ENCODE measurements at regions not wholly inside any gene's neighbourhood (a gene's known extent, or its start where the extent isn't known, plus 50 kb on each side); places are given as distances from the start of the nearest gene placed in this dataset.

DNA sequence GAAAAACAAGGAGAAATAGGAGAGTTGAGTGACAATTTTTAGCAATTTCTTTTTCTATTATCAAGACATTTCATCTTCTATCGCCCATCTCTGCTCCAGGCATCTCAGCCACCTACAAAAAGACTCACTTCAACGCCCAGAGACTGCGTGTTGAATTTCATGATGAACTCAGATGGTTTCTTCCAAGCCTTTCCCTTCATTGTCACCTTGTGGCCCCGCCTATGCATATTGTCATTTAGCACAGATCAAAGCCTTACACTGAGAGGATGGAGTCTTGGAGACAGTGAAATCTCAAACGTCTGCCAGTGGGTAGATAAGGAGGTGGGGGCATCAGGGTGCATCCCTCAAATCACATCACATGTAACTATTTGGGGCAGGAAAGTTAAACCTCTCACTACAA is 319.4 kb downstream of the SIPA1L2 start:
- Mint-ChIP-seq H3K4me1 (ENCODE audit: low read depth) (no peaks in the 10 kb centered on the region), H3K36me3 (ENCODE audit: low read depth) (peaks cover 3% of the 10 kb centered on the region), H3K27me3 (ENCODE audit: low read depth) (peaks cover 11% of the 10 kb centered on the region), H3K4me3 (no peak overlapping the region), H3K9me3 (peaks cover 15% of the 10 kb centered on the region), H3K27ac (no peak overlapping the region)
- CTCF ChIA-PET = no interaction called here
- DNase-seq = no peak
- intact Hi-C loops (cut with micrococcal nuclease) = no loop called here

DNA sequence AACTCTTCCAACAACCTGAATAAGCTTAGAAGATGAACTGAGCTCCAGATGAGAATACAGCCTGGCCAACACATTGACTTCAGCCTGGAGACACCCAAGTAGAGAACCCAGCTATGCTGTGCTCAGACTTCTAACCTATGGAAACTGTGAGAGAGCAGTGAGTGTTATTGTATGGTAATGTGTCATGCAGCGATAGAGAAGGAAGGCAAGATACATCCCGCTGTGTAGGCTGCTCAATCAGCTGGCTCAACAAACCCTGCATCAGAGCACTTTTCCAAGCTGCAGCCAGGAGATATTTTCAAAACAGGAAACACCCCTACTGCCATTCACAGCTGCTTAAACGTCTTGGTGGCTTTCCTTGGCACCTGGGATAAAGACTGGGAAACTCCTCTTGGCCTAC is 321.3 kb downstream of the SIPA1L2 start:
- CTCF ChIA-PET = interaction anchor here (1.0 kb wide), 1 partner anchor 27 kb away, joined by 3 read pairs; no protein-coding TSS in a partner anchor
- H3K4me3 Mint-ChIP-seq = no peak overlapping the region
- DNase-seq = no peak
- no peaks in the 10 kb centered on the region for H3K4me1 Mint-ChIP-seq (ENCODE audit: low read depth)
- peaks cover 3% of the 10 kb centered on the region for H3K36me3 Mint-ChIP-seq (ENCODE audit: low read depth)
- no peak overlapping the region for H3K27ac Mint-ChIP-seq
- H3K27me3 Mint-ChIP-seq (ENCODE audit: low read depth) = peaks cover 18% of the 10 kb centered on the region
- intact Hi-C loops (cut with micrococcal nuclease) = no loop called here
- peaks cover 12% of the 10 kb centered on the region for H3K9me3 Mint-ChIP-seq

DNA sequence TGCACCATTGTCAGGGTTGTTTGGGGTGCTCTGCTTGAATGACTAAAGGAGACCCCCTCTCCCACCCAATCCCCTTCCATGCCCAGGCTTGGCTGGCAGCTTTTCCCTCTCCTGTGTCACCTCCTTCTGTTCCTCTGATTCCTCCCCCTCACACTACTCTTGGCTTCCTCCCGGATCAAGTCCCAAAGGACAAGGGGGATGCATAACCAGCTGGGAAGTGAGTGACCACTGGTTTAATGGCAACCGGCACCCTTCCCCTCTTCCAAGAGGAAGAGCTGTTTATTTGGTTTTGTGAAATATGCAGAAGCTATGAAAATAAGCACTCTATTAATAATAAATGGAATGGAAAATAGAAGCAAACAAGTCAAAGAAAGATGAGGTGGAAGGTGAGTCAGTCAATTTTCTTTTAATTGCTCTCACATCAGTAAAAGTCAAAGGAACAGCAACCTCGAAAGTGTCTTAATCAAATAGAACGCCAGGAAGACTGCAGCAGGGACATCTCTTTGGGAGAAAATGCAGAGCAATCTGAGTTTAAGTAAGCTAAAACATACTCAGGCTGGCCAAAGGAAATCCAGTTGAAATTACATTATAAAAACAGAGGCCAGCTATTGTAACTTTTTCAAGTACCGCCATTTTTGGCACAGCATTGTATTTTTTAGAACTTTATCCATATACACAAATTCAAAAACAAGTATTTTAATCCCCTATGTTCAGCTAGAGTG is 322.5 kb downstream of the SIPA1L2 start:
- peaks cover 18% of the 10 kb centered on the region for H3K27me3 Mint-ChIP-seq (ENCODE audit: low read depth)
- peaks cover 2% of the 10 kb centered on the region for H3K9me3 Mint-ChIP-seq
- no peak overlapping the region for H3K27ac Mint-ChIP-seq
- intact Hi-C loops (cut with micrococcal nuclease) = no loop called here
- CTCF ChIA-PET = interaction anchor here (0.6 to 1.0 kb wide), 4 partner anchors 22 to 60 kb away, joined by 3 to 5 read pairs (median 4); no protein-coding TSS in a partner anchor
- H3K36me3 Mint-ChIP-seq (ENCODE audit: low read depth) = no peaks in the 10 kb centered on the region
- H3K4me1 Mint-ChIP-seq (ENCODE audit: low read depth) = no peaks in the 10 kb centered on the region
- no peak overlapping the region for H3K4me3 Mint-ChIP-seq
- DNase-seq = no peak

DNA sequence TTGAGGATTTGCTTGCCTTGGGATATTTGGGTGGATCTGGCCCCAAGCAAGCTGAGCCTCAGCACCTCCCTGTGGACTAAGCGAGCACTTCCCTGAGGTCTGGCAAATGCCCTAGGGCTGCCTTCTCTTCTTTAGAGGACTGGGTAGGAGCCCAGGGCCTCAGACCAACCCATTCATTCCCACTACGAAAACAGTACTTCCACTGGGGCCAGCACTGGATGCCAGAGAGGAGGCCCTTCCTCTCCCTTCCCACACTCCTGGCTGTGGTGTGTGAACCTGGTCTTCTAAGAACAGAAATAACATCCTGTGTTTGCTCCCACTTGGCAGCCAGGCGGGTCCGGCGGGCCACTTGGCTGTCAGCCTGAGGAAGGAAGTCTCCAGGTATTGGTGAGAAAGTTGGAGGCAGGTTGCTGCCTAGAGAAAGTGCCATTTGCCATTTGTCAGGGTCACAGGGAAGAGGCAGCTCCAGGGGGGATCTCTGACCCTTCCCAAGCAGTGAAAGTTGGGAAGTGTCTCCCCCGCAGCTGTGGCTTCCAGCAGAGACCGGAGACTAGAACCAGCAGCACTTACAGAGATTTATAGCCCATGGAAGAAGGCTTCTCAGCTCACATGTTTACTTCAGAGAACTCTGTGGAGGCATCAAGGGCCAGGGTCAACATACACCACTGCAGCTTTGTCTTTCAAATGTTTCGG is 323.5 kb downstream of the SIPA1L2 start:
- DNase-seq = no peak
- Mint-ChIP-seq H3K9me3 (no peaks in the 10 kb centered on the region), H3K27ac (no peak overlapping the region), H3K36me3 (ENCODE audit: low read depth) (no peaks in the 10 kb centered on the region), H3K4me1 (ENCODE audit: low read depth) (no peaks in the 10 kb centered on the region), H3K27me3 (ENCODE audit: low read depth) (peaks cover 18% of the 10 kb centered on the region), H3K4me3 (no peak overlapping the region)
- intact Hi-C loops (cut with micrococcal nuclease) = no loop called here
- CTCF ChIA-PET = interaction anchor here (0.6 to 0.7 kb wide), 2 partner anchors 46 to 321 kb away, joined by 3 read pairs; no protein-coding TSS in a partner anchor

DNA sequence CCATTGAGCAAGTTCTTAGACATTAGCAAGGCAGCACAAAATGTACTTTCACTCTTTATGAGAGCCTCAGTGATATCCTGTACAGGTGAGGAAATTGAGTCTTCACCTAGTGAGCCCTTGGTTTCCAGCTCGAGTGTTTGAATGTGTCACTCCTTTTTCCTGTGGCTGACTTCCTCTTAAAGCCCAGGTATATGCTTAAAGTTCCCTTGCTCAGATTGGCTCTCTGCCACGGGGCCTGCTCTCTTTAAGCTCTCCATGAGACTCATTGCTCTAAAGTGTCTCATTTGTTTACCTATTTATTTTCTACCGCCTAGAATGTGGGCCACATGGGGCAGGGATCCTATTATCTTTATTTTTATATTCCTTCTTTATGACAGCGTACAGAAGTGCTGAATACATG is 324.9 kb downstream of the SIPA1L2 start:
- intact Hi-C loops (cut with micrococcal nuclease) = no loop called here
- Mint-ChIP-seq H3K27me3 (ENCODE audit: low read depth) (peaks cover 17% of the 10 kb centered on the region), H3K4me1 (ENCODE audit: low read depth) (no peaks in the 10 kb centered on the region), H3K4me3 (no peak overlapping the region), H3K9me3 (no peaks in the 10 kb centered on the region), H3K27ac (no peak overlapping the region), H3K36me3 (ENCODE audit: low read depth) (no peaks in the 10 kb centered on the region)
- DNase-seq = no peak
- CTCF ChIA-PET = no interaction called here

DNA sequence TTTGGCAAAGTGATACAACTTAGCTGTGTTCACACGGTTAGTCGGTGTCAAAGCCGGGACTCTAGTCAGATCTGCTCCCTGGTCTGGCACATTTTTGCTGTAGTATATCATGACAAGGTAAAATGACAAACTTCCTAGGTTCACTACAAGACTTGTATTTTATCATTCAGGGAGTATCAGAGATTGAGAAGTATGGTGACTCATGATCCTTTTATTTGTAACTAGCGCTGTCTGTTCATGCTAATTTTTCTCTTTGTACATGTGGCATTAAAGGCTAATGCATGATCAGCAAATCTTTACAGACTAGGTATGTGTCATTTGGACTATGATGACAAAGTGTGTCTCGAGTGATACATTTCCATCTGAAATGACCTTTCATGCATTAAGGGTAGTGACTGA is 326.7 kb downstream of the SIPA1L2 start:
- H3K27ac Mint-ChIP-seq = no peak overlapping the region
- no peaks in the 10 kb centered on the region for H3K9me3 Mint-ChIP-seq
- CTCF ChIA-PET = interaction anchor here (1.3 kb wide), 1 partner anchor 16 kb away, joined by 3 read pairs; no protein-coding TSS in a partner anchor
- intact Hi-C loops (cut with micrococcal nuclease) = no loop called here
- DNase-seq = no peak
- H3K27me3 Mint-ChIP-seq (ENCODE audit: low read depth) = peaks cover 17% of the 10 kb centered on the region
- H3K4me3 Mint-ChIP-seq = no peak overlapping the region
- no peaks in the 10 kb centered on the region for H3K36me3 Mint-ChIP-seq (ENCODE audit: low read depth)
- H3K4me1 Mint-ChIP-seq (ENCODE audit: low read depth) = no peaks in the 10 kb centered on the region

DNA sequence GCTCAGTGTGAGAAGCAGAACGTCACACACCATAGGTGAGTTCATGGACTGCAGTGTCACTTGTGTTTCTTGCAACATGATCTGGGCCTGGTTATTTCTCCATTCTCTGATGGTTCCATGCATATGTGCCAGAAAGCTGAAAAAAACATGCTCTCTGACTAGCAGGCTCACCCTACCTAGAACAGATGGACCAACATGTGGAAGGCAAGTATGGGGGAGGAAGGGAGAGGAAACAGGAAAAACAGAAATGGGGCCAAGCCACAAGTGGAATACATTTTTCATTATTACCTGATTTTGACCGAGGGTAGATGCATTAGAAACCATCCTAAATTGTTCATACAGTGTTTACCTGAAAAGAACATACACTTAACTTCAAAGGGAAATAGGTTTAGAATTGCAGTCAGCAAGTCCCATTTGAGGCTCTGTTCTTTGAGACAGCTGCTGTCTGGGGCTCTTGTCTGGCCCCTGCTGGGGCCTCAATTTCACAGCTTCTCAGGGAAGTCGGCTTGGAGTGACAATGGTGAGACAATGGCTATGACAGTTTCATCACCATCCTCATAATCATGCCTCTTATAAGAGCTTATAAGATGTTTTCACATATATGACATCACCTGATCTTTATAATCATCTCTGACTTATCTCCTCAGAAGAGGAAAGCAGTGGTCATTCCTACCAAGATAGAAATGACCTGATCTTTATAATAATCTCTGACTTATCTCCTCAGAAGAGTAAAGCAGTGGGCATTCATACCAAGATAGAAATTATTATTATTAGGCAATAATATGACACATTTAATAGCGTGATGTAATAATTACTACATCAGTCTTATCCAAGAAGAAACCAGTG is 327.3 kb downstream of the SIPA1L2 start:
- H3K4me3 Mint-ChIP-seq = no peak overlapping the region
- peaks cover 17% of the 10 kb centered on the region for H3K27me3 Mint-ChIP-seq (ENCODE audit: low read depth)
- CTCF ChIA-PET = interaction anchor here (1.3 kb wide), 1 partner anchor 16 kb away, joined by 3 read pairs; no protein-coding TSS in a partner anchor
- no peaks in the 10 kb centered on the region for H3K4me1 Mint-ChIP-seq (ENCODE audit: low read depth)
- H3K9me3 Mint-ChIP-seq = no peaks in the 10 kb centered on the region
- no peaks in the 10 kb centered on the region for H3K36me3 Mint-ChIP-seq (ENCODE audit: low read depth)
- intact Hi-C loops (cut with micrococcal nuclease) = no loop called here
- no peak for DNase-seq
- no peak overlapping the region for H3K27ac Mint-ChIP-seq

DNA sequence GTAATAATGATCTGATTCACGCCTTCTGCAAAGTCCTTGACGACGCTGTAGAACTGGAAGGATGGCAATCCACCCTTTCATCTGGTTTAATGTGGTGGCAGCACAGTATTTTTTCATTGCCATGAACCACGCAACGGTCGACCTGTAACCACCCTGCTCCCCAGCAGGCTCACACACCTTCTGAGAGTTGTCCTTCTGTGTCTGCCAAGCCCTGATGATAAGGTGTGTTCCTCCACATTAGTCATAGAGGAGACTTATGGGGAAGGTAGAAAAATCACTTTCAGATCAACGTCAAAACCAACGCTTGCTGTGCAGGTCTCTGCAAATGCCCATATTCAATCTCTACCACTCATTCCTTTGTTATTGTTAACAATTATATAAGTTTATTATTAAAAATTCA is 328.7 kb downstream of the SIPA1L2 start:
- no peak overlapping the region for H3K4me3 Mint-ChIP-seq
- CTCF ChIA-PET = no interaction called here
- no peak overlapping the region for H3K27ac Mint-ChIP-seq
- no peak for DNase-seq
- no peaks in the 10 kb centered on the region for H3K4me1 Mint-ChIP-seq (ENCODE audit: low read depth)
- H3K36me3 Mint-ChIP-seq (ENCODE audit: low read depth) = no peaks in the 10 kb centered on the region
- intact Hi-C loops (cut with micrococcal nuclease) = no loop called here
- no peaks in the 10 kb centered on the region for H3K9me3 Mint-ChIP-seq
- peaks cover 16% of the 10 kb centered on the region for H3K27me3 Mint-ChIP-seq (ENCODE audit: low read depth)

DNA sequence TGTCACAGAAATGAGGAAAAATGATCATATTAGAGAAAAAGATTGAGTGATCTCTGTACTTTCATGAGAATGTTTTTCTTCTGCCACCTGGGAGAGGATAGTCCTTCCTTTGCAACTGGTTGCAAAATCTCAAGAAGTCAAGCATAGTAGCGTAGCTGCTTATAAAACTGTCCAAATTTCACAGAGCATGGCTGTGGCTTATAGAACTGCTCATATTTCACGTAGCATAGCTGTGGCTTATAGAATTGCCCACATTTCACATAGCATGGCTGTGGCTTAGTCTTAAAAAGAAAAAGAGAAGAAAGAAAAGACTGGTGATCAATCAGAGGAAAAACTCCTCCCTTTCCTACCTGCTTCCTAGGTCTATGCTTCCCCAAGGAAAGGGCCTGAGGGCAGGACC is 329.5 kb downstream of the SIPA1L2 start:
- intact Hi-C loops (cut with micrococcal nuclease) = no loop called here
- H3K4me1 Mint-ChIP-seq (ENCODE audit: low read depth) = no peaks in the 10 kb centered on the region
- no peak overlapping the region for H3K4me3 Mint-ChIP-seq
- DNase-seq = no peak
- CTCF ChIA-PET = interaction anchor here (0.7 kb wide), 1 partner anchor 273 kb away, joined by 3 read pairs; no protein-coding TSS in a partner anchor
- no peaks in the 10 kb centered on the region for H3K9me3 Mint-ChIP-seq
- peaks cover 14% of the 10 kb centered on the region for H3K27me3 Mint-ChIP-seq (ENCODE audit: low read depth)
- H3K36me3 Mint-ChIP-seq (ENCODE audit: low read depth) = no peaks in the 10 kb centered on the region
- no peak overlapping the region for H3K27ac Mint-ChIP-seq

DNA sequence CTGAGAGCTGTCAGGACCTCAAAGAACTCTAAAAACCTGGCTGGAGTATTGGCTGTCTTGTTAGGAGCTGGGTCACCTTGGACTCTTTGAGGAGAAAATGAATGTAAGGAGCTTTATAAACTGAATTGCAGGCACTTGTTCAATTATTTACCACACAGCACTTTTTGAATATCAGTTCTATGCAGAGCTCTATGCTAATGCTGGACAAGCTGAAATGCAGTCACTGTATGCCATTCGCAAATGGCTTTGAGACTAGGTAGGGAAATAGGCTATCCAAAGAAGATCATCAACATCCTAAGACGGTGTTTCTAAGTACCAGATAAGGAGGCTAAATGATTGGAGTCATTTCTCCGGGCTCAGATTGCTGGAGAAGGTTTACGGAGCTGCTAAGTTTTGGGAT is 333.5 kb downstream of the SIPA1L2 start:
- Mint-ChIP-seq H3K4me3 (no peak overlapping the region), H3K27ac (no peak overlapping the region), H3K9me3 (no peaks in the 10 kb centered on the region), H3K27me3 (ENCODE audit: low read depth) (peaks cover 12% of the 10 kb centered on the region), H3K4me1 (ENCODE audit: low read depth) (no peaks in the 10 kb centered on the region), H3K36me3 (ENCODE audit: low read depth) (no peaks in the 10 kb centered on the region)
- CTCF ChIA-PET = no interaction called here
- intact Hi-C loops (cut with micrococcal nuclease) = no loop called here
- DNase-seq = no peak

DNA sequence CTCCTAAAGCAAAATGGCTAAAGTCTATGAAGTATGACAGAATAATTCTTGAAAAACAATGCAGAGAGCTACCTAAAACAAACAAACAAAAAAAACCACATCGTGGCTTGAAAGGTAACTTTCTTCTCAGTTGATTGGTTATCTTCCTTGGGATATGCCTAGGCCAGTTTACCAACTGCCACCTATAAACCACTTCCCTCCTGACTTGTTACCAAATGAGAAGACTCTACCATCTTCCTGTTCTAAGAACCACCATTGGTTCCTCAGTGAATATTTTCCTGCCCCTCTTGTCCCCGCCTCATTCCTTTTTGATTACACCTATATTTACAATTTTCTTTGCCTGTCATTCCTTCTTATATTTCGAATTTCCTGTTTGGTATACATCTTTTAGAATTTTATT is 336.6 kb downstream of the SIPA1L2 start:
- Mint-ChIP-seq H3K9me3 (no peaks in the 10 kb centered on the region), H3K36me3 (ENCODE audit: low read depth) (no peaks in the 10 kb centered on the region), H3K4me1 (ENCODE audit: low read depth) (no peaks in the 10 kb centered on the region), H3K4me3 (no peak overlapping the region), H3K27ac (no peak overlapping the region), H3K27me3 (ENCODE audit: low read depth) (peaks cover 9% of the 10 kb centered on the region)
- CTCF ChIA-PET = no interaction called here
- intact Hi-C loops (cut with micrococcal nuclease) = no loop called here
- DNase-seq = no peak

DNA sequence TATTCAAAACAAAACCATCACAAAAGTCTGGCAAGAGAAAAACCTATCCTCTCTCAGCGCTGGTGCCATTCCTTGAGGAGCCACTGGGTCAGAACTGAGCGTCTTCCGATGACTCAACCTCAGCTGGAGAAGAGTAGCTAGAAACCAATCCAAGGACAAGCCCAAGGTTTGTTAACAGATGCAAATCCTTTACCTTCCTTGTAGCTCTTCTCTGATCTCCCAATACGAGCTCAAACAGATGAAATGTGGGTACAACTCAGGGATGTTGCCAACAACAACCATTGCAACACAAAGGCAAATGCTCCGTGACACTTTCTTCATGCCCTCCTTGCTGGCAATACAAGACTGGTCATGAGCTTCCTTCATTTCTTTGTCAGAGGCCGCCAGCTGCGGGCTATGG is 337.1 kb downstream of the SIPA1L2 start:
- intact Hi-C loops (cut with micrococcal nuclease) = no loop called here
- CTCF ChIA-PET = no interaction called here
- H3K4me1 Mint-ChIP-seq (ENCODE audit: low read depth) = no peaks in the 10 kb centered on the region

More for the DNA sequence above, 337.1 kb downstream of the SIPA1L2 start:
- H3K9me3 Mint-ChIP-seq = no peaks in the 10 kb centered on the region
- peaks cover 8% of the 10 kb centered on the region for H3K27me3 Mint-ChIP-seq (ENCODE audit: low read depth)
- no peaks in the 10 kb centered on the region for H3K36me3 Mint-ChIP-seq (ENCODE audit: low read depth)
- H3K27ac Mint-ChIP-seq = no peak overlapping the region
- no peak overlapping the region for H3K4me3 Mint-ChIP-seq
- no peak for DNase-seq

All from activated naive CD4-positive, alpha-beta T cell treated with anti-CD3 and anti-CD28 coated beads for 36 hours (primary cell).